ENCODE measurements at regions not wholly inside any gene's neighbourhood (a gene's known extent, or its start where the extent isn't known, plus 50 kb on each side); places are given as distances from the start of the nearest gene placed in this dataset.

DNA sequence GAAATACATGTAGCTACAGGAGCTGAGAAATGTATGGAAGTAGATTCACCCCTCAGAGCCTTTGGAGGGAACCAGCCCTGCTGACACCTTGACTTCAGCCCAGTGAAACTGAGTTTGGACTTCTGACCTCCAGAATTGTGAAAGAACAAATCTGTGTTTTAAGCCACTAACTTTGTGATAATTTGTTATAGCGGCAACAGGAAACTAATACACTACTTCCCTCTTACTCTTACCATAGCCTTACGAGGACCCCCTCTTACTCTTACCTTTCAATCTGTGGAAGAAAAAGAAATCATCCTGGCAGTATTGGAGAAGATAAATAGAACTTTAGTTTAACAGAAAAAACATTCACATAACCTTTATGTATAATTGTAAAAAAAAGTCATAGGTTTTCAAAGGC is 353.6 kb upstream of the USP24 start:
- TF ChIP-seq CEBPB (IDR thresholded peaks at IDR 0.05) (no peak), FOXM1 (IDR thresholded peaks at IDR 0.05; ENCODE audit: borderline replicate concordance, low read depth) (no peak), NFIC (IDR thresholded peaks at IDR 0.05) (no peak), TAF1 (IDR thresholded peaks at IDR 0.05; ENCODE audit: low read depth) (no peak), YY1 (IDR thresholded peaks at IDR 0.05; ENCODE audit: low read depth) (no peak), MAX (IDR thresholded peaks at IDR 0.05) (no peak), EP300 (IDR thresholded peaks at IDR 0.05; ENCODE audit: borderline replicate concordance) (no peak), EGR1 (IDR thresholded peaks at IDR 0.05) (no peak), ZBTB7A (IDR thresholded peaks at IDR 0.05; ENCODE audit: low read depth) (no peak), REST (IDR thresholded peaks at IDR 0.05; ENCODE audit: low read depth) (no peak), RAD21 (IDR thresholded peaks at IDR 0.05; ENCODE audit: low read depth) (no peak), CREB1 (IDR thresholded peaks at IDR 0.05; ENCODE audit: low read depth) (no peak)
